ENCODE measurements at regions not wholly inside any gene's neighbourhood (a gene's known extent, or its start where the extent isn't known, plus 50 kb on each side); places are given as distances from the start of the nearest gene placed in this dataset.

GRCh38 chr3:110236976-110237610 is 834.5 kb upstream of the NECTIN3 start:
- 77 to 79% methylated on average over 3 of the region's 3 CpGs for WGBS, 2 donors
- H3K4me1 ChIP-seq: peaks cover 0 to 7% of the 10 kb centered on the region in 2 donors
- H3K4me3 ChIP-seq (replicated peaks in 1 of 3): no peak overlapping the region
- no peak for TF ChIP-seq CTCF (IDR thresholded peaks at IDR 0.05)
- intact Hi-C loops (cut with DNase I): no loop called here
- DNase-seq: no peak
- no peaks in the 10 kb centered on the region for H3K27me3 ChIP-seq
- no peak overlapping the region for H3K27ac ChIP-seq
- no peaks in the 10 kb centered on the region for H3K36me3 ChIP-seq
- no peaks in the 10 kb centered on the region for H3K9me3 ChIP-seq

DNA sequence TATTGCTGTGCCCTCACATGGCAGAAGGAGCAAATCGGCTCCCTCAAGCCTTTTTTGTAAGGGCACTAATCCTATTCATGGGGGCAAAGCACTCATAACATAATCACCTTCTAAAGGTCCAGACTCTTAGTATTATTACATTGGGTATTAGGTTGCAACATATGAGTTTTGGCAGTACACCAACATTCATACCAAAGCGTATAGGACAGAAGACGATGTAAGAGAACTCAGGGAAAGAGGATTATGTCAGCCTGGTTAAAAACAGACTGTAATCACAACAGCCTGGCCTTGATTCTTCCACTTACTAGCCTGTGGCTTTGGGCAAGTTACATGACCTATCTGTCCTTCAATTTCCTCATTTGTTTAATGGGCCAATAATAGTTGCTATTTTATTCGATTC is 828.5 kb upstream of the NECTIN3 start:
- intact Hi-C loops (cut with DNase I): no loop called here
- H3K27ac ChIP-seq: no peak overlapping the region
- 84 to 86% methylated on average over 4 of the region's 4 CpGs for WGBS, 2 donors
- H3K4me3 ChIP-seq (replicated peaks in 1 of 3): no peak overlapping the region
- no peaks in the 10 kb centered on the region for H3K27me3 ChIP-seq
- no peaks in the 10 kb centered on the region for H3K9me3 ChIP-seq
- H3K36me3 ChIP-seq: no peaks in the 10 kb centered on the region
- TF ChIP-seq CTCF (IDR thresholded peaks at IDR 0.05): no peak
- TF ChIP-seq POLR2A (IDR thresholded peaks at IDR 0.05): no peak
- no peak for DNase-seq
- no peaks in the 10 kb centered on the region for H3K4me1 ChIP-seq

- 39 to 41% methylated on average over 2 of the region's 2 CpGs for WGBS, 2 donors
- no peak overlapping the region for H3K4me3 ChIP-seq (replicated peaks in 1 of 3)
- H3K27ac ChIP-seq: no peak overlapping the region
- intact Hi-C loops (cut with DNase I): no loop called here
- no peaks in the 10 kb centered on the region for H3K4me1 ChIP-seq
- no peaks in the 10 kb centered on the region for H3K27me3 ChIP-seq
- no peak for DNase-seq
- no peaks in the 10 kb centered on the region for H3K36me3 ChIP-seq
- TF ChIP-seq CTCF (IDR thresholded peaks at IDR 0.05) (no peak), POLR2A (IDR thresholded peaks at IDR 0.05) (no peak)
- H3K9me3 ChIP-seq: no peaks in the 10 kb centered on the region
Observed at GRCh38 chr3:110246796-110247376, 824.7 kb upstream of the NECTIN3 start.

GRCh38 chr3:110248666-110249065 is 823.0 kb upstream of the NECTIN3 start:
- Histone ChIP-seq H3K4me1 (no peaks in the 10 kb centered on the region), H3K9me3 (no peaks in the 10 kb centered on the region), H3K4me3 (replicated peaks in 1 of 3) (no peak overlapping the region), H3K27me3 (no peaks in the 10 kb centered on the region), H3K27ac (no peak overlapping the region), H3K36me3 (no peaks in the 10 kb centered on the region)
- DNase-seq: no peak
- WGBS, 2 donors: 92 to 93% methylated on average over 1 of the region's 1 CpG
- intact Hi-C loops (cut with DNase I): no loop called here
- TF ChIP-seq CTCF (IDR thresholded peaks at IDR 0.05) (no peak), POLR2A (IDR thresholded peaks at IDR 0.05) (no peak)

- Histone ChIP-seq H3K27ac (no peak overlapping the region), H3K4me3 (replicated peaks in 1 of 3) (no peak overlapping the region), H3K27me3 (no peaks in the 10 kb centered on the region), H3K4me1 (no peaks in the 10 kb centered on the region), H3K9me3 (no peaks in the 10 kb centered on the region), H3K36me3 (no peaks in the 10 kb centered on the region)
- WGBS, 2 donors: 88 to 91% methylated on average over 2 of the region's 2 CpGs
- no peak for TF ChIP-seq CTCF (IDR thresholded peaks at IDR 0.05)
- no peak for TF ChIP-seq POLR2A (IDR thresholded peaks at IDR 0.05)
- intact Hi-C loops (cut with DNase I): no loop called here
- DNase-seq: no peak
Observed at GRCh38 chr3:110253794-110254193, 817.8 kb upstream of the NECTIN3 start.
